Stimulated activated CD8-positive, alpha-beta memory T cell treated with anti-CD3 and anti-CD28 coated beads, Interleukin-7, amount 100 ng/mL, for 1 hour (primary cell): ENCODE measurements at regions not wholly inside any gene's neighbourhood (a gene's known extent, or its start where the extent isn't known, plus 50 kb on each side); places are given as distances from the start of the nearest gene placed in this dataset.

Experiments used
- DNase-seq, 2 donors: peaks; one replicate each; pipeline ENCODE4 v3.0.0-alpha.2; 2020; ENCODE audit warnings: low read depth in 2 of 2

- no peak for DNase-seq
These were observed 58.4 kb downstream of the SLC25A47 start for GRCh38 chr14:100381395-100382105.

GRCh38 chr14:100382106-100382455 lies 58.9 kb downstream of the SLC25A47 start:
- no peak for DNase-seq

GRCh38 chr14:100383727-100384158 lies 60.6 kb downstream of the SLC25A47 start:
- peak; percentile 24 to 43 for DNase-seq

- no peak for DNase-seq
These were observed 61.1 kb downstream of the SLC25A47 start for GRCh38 chr14:100384277-100384676.

- DNase-seq, result no peak
These were observed 62.0 kb downstream of the SLC25A47 start for GRCh38 chr14:100384819-100385813.

GRCh38 chr14:100386121-100386520 lies 63.0 kb downstream of the SLC25A47 start:
- no peak for DNase-seq

- no peak for DNase-seq
These were observed 63.7 kb downstream of the SLC25A47 start for GRCh38 chr14:100386846-100387245.

- no peak for DNase-seq
These were observed 64.3 kb downstream of the SLC25A47 start for GRCh38 chr14:100387450-100387849.

GRCh38 chr14:100388103-100389054 lies 65.2 kb downstream of the SLC25A47 start:
- DNase-seq, result no peak

GRCh38 chr14:100389497-100390104 lies 66.5 kb downstream of the SLC25A47 start:
- no peak for DNase-seq

GRCh38 chr14:100391173-100391572 lies 68.0 kb downstream of the SLC25A47 start:
- no peak for DNase-seq

- no peak for DNase-seq
These were observed 68.6 kb downstream of the SLC25A47 start for GRCh38 chr14:100391724-100392123.

GRCh38 chr14:100392356-100392755 lies 69.2 kb downstream of the SLC25A47 start:
- no peak for DNase-seq

GRCh38 chr14:100393362-100393761 lies 70.2 kb downstream of the SLC25A47 start:
- DNase-seq, result no peak

GRCh38 chr14:100393906-100394732 lies 71.0 kb downstream of the SLC25A47 start:
- no peak for DNase-seq

- no peak for DNase-seq
These were observed 71.9 kb downstream of the SLC25A47 start for GRCh38 chr14:100394886-100395672.

- DNase-seq, result no peak
These were observed 73.2 kb downstream of the SLC25A47 start for GRCh38 chr14:100396266-100396795.

GRCh38 chr14:100397005-100397404 lies 73.9 kb downstream of the SLC25A47 start:
- no peak for DNase-seq

GRCh38 chr14:100398044-100398443 lies 74.9 kb downstream of the SLC25A47 start:
- DNase-seq, result no peak
